Ishikawa (cell line): ENCODE measurements at regions not wholly inside any gene's neighbourhood (a gene's known extent, or its start where the extent isn't known, plus 50 kb on each side); places are given as distances from the start of the nearest gene placed in this dataset.

Experiments used
- CEBPB ChIP-seq: IDR thresholded peaks from 2 replicates; pipeline ENCODE4 v1.6.1; 2012
- CREB1 ChIP-seq: IDR thresholded peaks from 2 replicates; pipeline ENCODE4 v1.6.1; 2012; ENCODE audit warnings: low read depth
- EGR1 ChIP-seq: IDR thresholded peaks from 2 replicates; pipeline ENCODE4 v1.6.1; 2012
- EP300 ChIP-seq: IDR thresholded peaks from 2 replicates; pipeline ENCODE4 v1.6.1; 2012; ENCODE audit warnings: borderline replicate concordance
- FOXM1 ChIP-seq: IDR thresholded peaks from 2 replicates; pipeline ENCODE4 v1.6.1; 2012; ENCODE audit warnings: low read depth, borderline replicate concordance
- MAX ChIP-seq: IDR thresholded peaks from 2 replicates; pipeline ENCODE4 v1.6.1; 2012
- NFIC ChIP-seq: IDR thresholded peaks from 2 replicates; pipeline ENCODE4 v1.6.1; 2012
- RAD21 ChIP-seq: IDR thresholded peaks from 2 replicates; pipeline ENCODE4 v1.6.1; 2012; ENCODE audit warnings: low read depth
- REST ChIP-seq: IDR thresholded peaks from 2 replicates; pipeline ENCODE4 v1.6.1; 2012; ENCODE audit warnings: low read depth, mild to moderate bottlenecking
- TAF1 ChIP-seq: IDR thresholded peaks from 2 replicates; pipeline ENCODE4 v1.6.1; 2012; ENCODE audit warnings: low read depth, mild to moderate bottlenecking
- TCF12 ChIP-seq: IDR thresholded peaks from 2 replicates; pipeline ENCODE4 v1.6.1; 2012; ENCODE audit warnings: low read depth
- TEAD4 ChIP-seq: IDR thresholded peaks from 2 replicates; pipeline ENCODE4 v1.6.1; 2012
- USF1 ChIP-seq: IDR thresholded peaks from 2 replicates; pipeline ENCODE4 v1.6.1; 2012
- YY1 ChIP-seq: IDR thresholded peaks from 2 replicates; pipeline ENCODE4 v1.6.1; 2012; ENCODE audit warnings: low read depth
- ZBTB7A ChIP-seq: IDR thresholded peaks from 2 replicates; pipeline ENCODE4 v1.6.1; 2012; ENCODE audit warnings: low read depth

GRCh38 chr3:73254062-73254461 lies 192.6 kb downstream of the EBLN2 start:
- no peak for TF ChIP-seq CEBPB
- TF ChIP-seq TCF12: no peak
- no peak for TF ChIP-seq USF1
- no peak for TF ChIP-seq TAF1
- TF ChIP-seq NFIC: no peak
- no peak for TF ChIP-seq FOXM1
- no peak for TF ChIP-seq YY1
- no peak for TF ChIP-seq REST
- no peak for TF ChIP-seq EP300
- TF ChIP-seq RAD21: no peak
- no peak for TF ChIP-seq EGR1
- no peak for TF ChIP-seq ZBTB7A

- TF ChIP-seq CEBPB: no peak
- no peak for TF ChIP-seq REST
- no peak for TF ChIP-seq USF1
- TF ChIP-seq RAD21: no peak
- TF ChIP-seq TEAD4: no peak
- no peak for TF ChIP-seq YY1
- TF ChIP-seq EP300: no peak
- TF ChIP-seq FOXM1: no peak
- no peak for TF ChIP-seq ZBTB7A
- TF ChIP-seq MAX: no peak
- no peak for TF ChIP-seq CREB1
- no peak for TF ChIP-seq NFIC
These were observed 194.2 kb downstream of the EBLN2 start for GRCh38 chr3:73255609-73256029.

GRCh38 chr3:73257186-73257585 lies 195.7 kb downstream of the EBLN2 start:
- no peak for TF ChIP-seq USF1
- no peak for TF ChIP-seq YY1
- no peak for TF ChIP-seq TEAD4
- no peak for TF ChIP-seq CREB1
- no peak for TF ChIP-seq CEBPB
- no peak for TF ChIP-seq TCF12
- TF ChIP-seq NFIC: no peak
- no peak for TF ChIP-seq EGR1
- no peak for TF ChIP-seq FOXM1
- no peak for TF ChIP-seq RAD21
- no peak for TF ChIP-seq EP300
- TF ChIP-seq MAX: no peak
- TF ChIP-seq REST: no peak
- no peak for TF ChIP-seq TAF1
- no peak for TF ChIP-seq ZBTB7A

- TF ChIP-seq FOXM1 (no peak), CEBPB (no peak), ZBTB7A (no peak), RAD21 (no peak), REST (no peak), TAF1 (no peak), TEAD4 (no peak), USF1 (no peak), EP300 (no peak), CREB1 (no peak), NFIC (no peak), TCF12 (no peak), EGR1 (no peak), YY1 (no peak), MAX (no peak)
These were observed 196.6 kb downstream of the EBLN2 start for GRCh38 chr3:73258057-73258456.
